ENCODE measurements at regions not wholly inside any gene's neighbourhood (a gene's known extent, or its start where the extent isn't known, plus 50 kb on each side); places are given as distances from the start of the nearest gene placed in this dataset.

GRCh38 chr6:19052219-19052618 is 665.1 kb downstream of the RNF144B start:
- BruUV-seq (replicated peaks): no TSS peak
- RAD21 ChIA-PET (ENCODE audit: unreplicated experiment): no interaction called here
- Histone ChIP-seq H3K79me2 (ENCODE audit: control insufficient read depth, insufficient read depth, low read length) (no peaks in the 10 kb centered on the region), H3K27me3 (replicated peaks in 1 of 2; ENCODE audit: control insufficient read depth in 2 of 2, insufficient read depth in 2 of 2, low read length in 1 of 2) (no peaks in the 10 kb centered on the region), H4K20me1 (ENCODE audit: control insufficient read depth, insufficient read depth) (no peaks in the 10 kb centered on the region), H2AFZ (ENCODE audit: control insufficient read depth, low read depth, low read length) (no peak overlapping the region), H3K27ac (ENCODE audit: control insufficient read depth, insufficient read depth) (no peak overlapping the region), H3K4me1 (ENCODE audit: control insufficient read depth, insufficient read depth, low read length) (no peaks in the 10 kb centered on the region), H3K36me3 (ENCODE audit: control insufficient read depth in 2 of 2, insufficient read depth in 2 of 2, low read length in 1 of 2) (no peaks in the 10 kb centered on the region), H3K9ac (ENCODE audit: control insufficient read depth, insufficient read depth, low read length) (no peak overlapping the region), H3K4me3 (no peak overlapping the region), H3K9me3 (replicated peaks; ENCODE audit: control insufficient read depth, insufficient read depth, low read length) (no peaks in the 10 kb centered on the region), H3K4me2 (ENCODE audit: control insufficient read depth, insufficient read depth) (no peak overlapping the region)
- TF ChIP-seq CBX5 (IDR thresholded peaks at IDR 0.05; ENCODE audit: low read depth): no peak
- no peak for TF ChIP-seq MEF2A (IDR thresholded peaks at IDR 0.05; ENCODE audit: insufficient read depth, low read depth, low read length)
- TF ChIP-seq CBX3 (IDR thresholded peaks at IDR 0.05; ENCODE audit: borderline replicate concordance, low read depth): no peak
- TF ChIP-seq NR2F1 (conservative IDR thresholded peaks at IDR 0.05): no peak
- TF ChIP-seq NBN (IDR thresholded peaks at IDR 0.05): no peak
- no peak for TF ChIP-seq FOXK2 (IDR thresholded peaks at IDR 0.05)
- no peak for TF ChIP-seq FOS (IDR thresholded peaks at IDR 0.05; ENCODE audit: borderline replicate concordance, extremely low read depth, insufficient read length)
- TF ChIP-seq ZNF217 (IDR thresholded peaks at IDR 0.05): no peak
- no peak for TF ChIP-seq JUNB (IDR thresholded peaks at IDR 0.05)
- TF ChIP-seq PAX8 (IDR thresholded peaks at IDR 0.05): no peak
- SMC1A ChIA-PET (ENCODE audit: uncharacterized antibody, unreplicated experiment): no interaction called here
- 0% methylated on average over 1 of the region's 1 CpG for whole genome bisulfite sequencing (ENCODE audit: insufficient coverage, insufficient replicate concordance, low lambda C conversion rate, missing lambda C conversion rate)
- in situ Hi-C loops (cut with MboI) (no loop called here), intact Hi-C loops (cut with micrococcal nuclease; ENCODE audit: unreplicated experiment) (no loop called here)
- DNase-seq (ENCODE audit: low read depth, low spot score) (no peak), FAIRE-seq (no peak), ATAC-seq (no peak)
- POLR2A ChIA-PET: no interaction called here
- CTCF ChIA-PET: no interaction called here

GRCh38 chr6:19059102-19059501 is 672.0 kb downstream of the RNF144B start:
- ChIA-PET SMC1A (ENCODE audit: uncharacterized antibody, unreplicated experiment) (no interaction called here), RAD21 (ENCODE audit: unreplicated experiment) (no interaction called here), POLR2A (no interaction called here), CTCF (no interaction called here)
- H3K79me2 ChIP-seq (ENCODE audit: control insufficient read depth, insufficient read depth, low read length): no peaks in the 10 kb centered on the region
- no peaks in the 10 kb centered on the region for H3K27me3 ChIP-seq (replicated peaks in 1 of 2; ENCODE audit: control insufficient read depth in 2 of 2, insufficient read depth in 2 of 2, low read length in 1 of 2)
- H3K36me3 ChIP-seq (ENCODE audit: control insufficient read depth in 2 of 2, insufficient read depth in 2 of 2, low read length in 1 of 2): no peaks in the 10 kb centered on the region
- H3K4me2 ChIP-seq (ENCODE audit: control insufficient read depth, insufficient read depth): no peak overlapping the region
- H3K9me3 ChIP-seq (replicated peaks; ENCODE audit: control insufficient read depth, insufficient read depth, low read length): no peaks in the 10 kb centered on the region
- no peak overlapping the region for H3K27ac ChIP-seq (ENCODE audit: control insufficient read depth, insufficient read depth)
- no TSS peak for BruUV-seq (replicated peaks)
- in situ Hi-C loops (cut with MboI) (no loop called here), intact Hi-C loops (cut with micrococcal nuclease; ENCODE audit: unreplicated experiment) (no loop called here)
- no peak overlapping the region for H3K4me3 ChIP-seq
- no peak for ATAC-seq
- no peaks in the 10 kb centered on the region for H3K4me1 ChIP-seq (ENCODE audit: control insufficient read depth, insufficient read depth, low read length)
- H2AFZ ChIP-seq (ENCODE audit: control insufficient read depth, low read depth, low read length): no peak overlapping the region
- H4K20me1 ChIP-seq (ENCODE audit: control insufficient read depth, insufficient read depth): no peaks in the 10 kb centered on the region
- H3K9ac ChIP-seq (ENCODE audit: control insufficient read depth, insufficient read depth, low read length): no peak overlapping the region
- DNase-seq (ENCODE audit: low read depth, low spot score): no peak
- TF ChIP-seq JUND (IDR thresholded peaks at IDR 0.05; ENCODE audit: low read depth, low read length) (no peak), CREM (IDR thresholded peaks at IDR 0.05; ENCODE audit: low read depth) (no peak), TAF1 (IDR thresholded peaks at IDR 0.05; ENCODE audit: borderline replicate concordance, low read depth, low read length) (no peak), REST (IDR thresholded peaks at IDR 0.05; ENCODE audit: low read depth, low read length) (no peak), ZSCAN29 (IDR thresholded peaks at IDR 0.05) (no peak), IRF5 (IDR thresholded peaks at IDR 0.05; ENCODE audit: borderline replicate concordance) (no peak), CBX5 (IDR thresholded peaks at IDR 0.05; ENCODE audit: low read depth) (no peak)
- WGBS (ENCODE audit: insufficient coverage, insufficient replicate concordance, low lambda C conversion rate, missing lambda C conversion rate): 23% methylated on average over 4 of the region's 4 CpGs
- FAIRE-seq: no peak

Measured in GM12878 (cell line).